ENCODE measurements at regions not wholly inside any gene's neighbourhood (a gene's known extent, or its start where the extent isn't known, plus 50 kb on each side); places are given as distances from the start of the nearest gene placed in this dataset.

DNA sequence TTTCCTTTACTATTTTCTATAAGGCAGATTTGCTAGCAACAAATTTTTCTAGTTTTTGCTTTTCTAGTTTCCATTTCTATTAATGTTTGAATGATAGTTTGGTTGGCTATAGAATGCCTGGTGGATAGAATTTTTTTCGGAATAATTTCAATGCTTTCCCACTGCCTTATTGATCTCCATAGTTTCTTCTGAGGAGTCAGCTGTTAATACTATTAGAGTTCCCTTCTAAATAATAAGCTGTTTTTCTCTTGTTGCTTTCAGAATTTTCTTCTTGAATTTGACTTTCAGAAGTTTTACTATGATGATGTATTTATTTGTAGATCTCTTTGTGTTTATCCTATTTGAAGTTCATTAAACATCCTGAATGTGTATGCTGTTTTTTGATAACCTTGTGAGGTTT, 91.8 kb downstream of the VSIG4 start:
- Histone ChIP-seq H3K4me3 (ENCODE audit: insufficient read depth, low read depth, low read length) (no peak overlapping the region), H3K9me3 (ENCODE audit: insufficient read depth, low read depth, low read length) (no peaks in the 10 kb centered on the region), H4K20me1 (ENCODE audit: insufficient read depth, low read length) (no peaks in the 10 kb centered on the region), H3K4me2 (ENCODE audit: low read length) (no peak overlapping the region), H3K27me3 (ENCODE audit: insufficient read depth, low read length) (no peaks in the 10 kb centered on the region), H3K4me1 (ENCODE audit: insufficient read depth, low read length) (no peaks in the 10 kb centered on the region), H2AFZ (ENCODE audit: low read depth, low read length) (no peak overlapping the region), H3K36me3 (ENCODE audit: insufficient read depth, low read length) (no peaks in the 10 kb centered on the region), H3K27ac (ENCODE audit: low read depth, low read length) (no peak overlapping the region), H3K79me2 (ENCODE audit: insufficient read depth, low read length) (no peaks in the 10 kb centered on the region), H3K9ac (ENCODE audit: low read length) (no peak overlapping the region)
- no peaks in the 10 kb centered on the region for H3K4me1 Mint-ChIP-seq (ENCODE audit: low read depth, unreplicated experiment)
- no peaks in the 10 kb centered on the region for H3K27me3 Mint-ChIP-seq (ENCODE audit: low read depth, unreplicated experiment)
- H3K4me3 Mint-ChIP-seq (ENCODE audit: unreplicated experiment): no peak overlapping the region
- no peaks in the 10 kb centered on the region for H3K9me3 Mint-ChIP-seq (ENCODE audit: unreplicated experiment)
- DNase-seq (ENCODE audit: low read depth): no peak
- no peaks in the 10 kb centered on the region for H3K36me3 Mint-ChIP-seq (ENCODE audit: low read depth, unreplicated experiment)
- H3K27ac Mint-ChIP-seq (ENCODE audit: unreplicated experiment): no peak overlapping the region
- no peak for FAIRE-seq
- TF ChIP-seq EZH2 (IDR thresholded peaks at IDR 0.05; ENCODE audit: insufficient read depth, low read length) (no peak), CTCF (IDR thresholded peaks at IDR 0.05; ENCODE audit: insufficient read depth, low read depth, low read length) (no peak)

- no peaks in the 10 kb centered on the region for H4K20me1 ChIP-seq (ENCODE audit: insufficient read depth, low read length)
- H3K9me3 Mint-ChIP-seq (ENCODE audit: unreplicated experiment): peaks cover under 1% of the 10 kb centered on the region
- H3K4me1 Mint-ChIP-seq (ENCODE audit: low read depth, unreplicated experiment): no peaks in the 10 kb centered on the region
- FAIRE-seq: peak; percentile 92
- no peaks in the 10 kb centered on the region for H3K27me3 ChIP-seq (ENCODE audit: insufficient read depth, low read length)
- H3K4me1 ChIP-seq (ENCODE audit: insufficient read depth, low read length): no peaks in the 10 kb centered on the region
- H3K9ac ChIP-seq (ENCODE audit: low read length): no peak overlapping the region
- H3K79me2 ChIP-seq (ENCODE audit: insufficient read depth, low read length): no peaks in the 10 kb centered on the region
- H3K27ac ChIP-seq (ENCODE audit: low read depth, low read length): no peak overlapping the region
- H3K27me3 Mint-ChIP-seq (ENCODE audit: low read depth, unreplicated experiment): no peaks in the 10 kb centered on the region
- no peaks in the 10 kb centered on the region for H3K9me3 ChIP-seq (ENCODE audit: insufficient read depth, low read depth, low read length)
- H3K36me3 Mint-ChIP-seq (ENCODE audit: low read depth, unreplicated experiment): no peaks in the 10 kb centered on the region
- TF ChIP-seq CTCF (IDR thresholded peaks at IDR 0.05; ENCODE audit: insufficient read depth, low read depth, low read length) (no peak), EZH2 (IDR thresholded peaks at IDR 0.05; ENCODE audit: insufficient read depth, low read length) (no peak)
- H3K4me3 ChIP-seq (ENCODE audit: insufficient read depth, low read depth, low read length): no peak overlapping the region
- no peak overlapping the region for H3K4me3 Mint-ChIP-seq (ENCODE audit: unreplicated experiment)
- DNase-seq (ENCODE audit: low read depth): no peak
- no peak overlapping the region for H3K27ac Mint-ChIP-seq (ENCODE audit: unreplicated experiment)
- no peaks in the 10 kb centered on the region for H3K36me3 ChIP-seq (ENCODE audit: insufficient read depth, low read length)
- H3K4me2 ChIP-seq (ENCODE audit: low read length): no peak overlapping the region
- H2AFZ ChIP-seq (ENCODE audit: low read depth, low read length): no peak overlapping the region
These were observed 98.1 kb downstream of the VSIG4 start for GRCh38 chrX:65941775-65942174.

DNA sequence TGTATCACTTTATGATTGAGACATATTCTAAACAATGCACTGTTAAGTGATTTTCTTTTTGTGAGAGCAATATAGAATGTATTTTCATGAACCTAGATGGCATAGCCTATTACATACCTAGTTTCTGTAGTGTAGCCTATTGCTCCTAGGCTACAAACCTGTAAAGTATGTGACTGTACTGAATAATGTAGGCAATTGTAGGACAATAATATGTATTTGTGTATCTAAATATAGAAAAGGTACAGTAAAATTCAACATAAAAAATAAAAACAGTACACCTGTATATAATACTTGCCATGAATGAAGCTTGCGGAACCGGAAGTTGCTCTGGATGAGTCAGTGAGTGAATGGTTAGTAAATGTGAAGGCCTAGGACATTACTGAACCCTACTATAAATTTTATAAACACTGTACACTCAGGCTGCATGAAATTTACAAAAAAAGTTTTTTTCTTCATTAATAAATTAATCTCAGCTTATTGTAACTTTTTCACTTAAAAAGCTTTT, 106.7 kb downstream of the VSIG4 start:
- H3K4me1 ChIP-seq (ENCODE audit: insufficient read depth, low read length): no peaks in the 10 kb centered on the region
- no peaks in the 10 kb centered on the region for H3K9me3 ChIP-seq (ENCODE audit: insufficient read depth, low read depth, low read length)
- Mint-ChIP-seq H3K27me3 (ENCODE audit: low read depth, unreplicated experiment) (no peaks in the 10 kb centered on the region), H3K27ac (ENCODE audit: unreplicated experiment) (no peak overlapping the region), H3K36me3 (ENCODE audit: low read depth, unreplicated experiment) (no peaks in the 10 kb centered on the region), H3K4me1 (ENCODE audit: low read depth, unreplicated experiment) (no peaks in the 10 kb centered on the region), H3K4me3 (ENCODE audit: unreplicated experiment) (no peak overlapping the region), H3K9me3 (ENCODE audit: unreplicated experiment) (peaks cover 2% of the 10 kb centered on the region)
- no peak overlapping the region for H3K9ac ChIP-seq (ENCODE audit: low read length)
- no peak for DNase-seq (ENCODE audit: low read depth)
- no peaks in the 10 kb centered on the region for H3K36me3 ChIP-seq (ENCODE audit: insufficient read depth, low read length)
- FAIRE-seq: peak; percentile 60
- no peak overlapping the region for H3K4me3 ChIP-seq (ENCODE audit: insufficient read depth, low read depth, low read length)
- H3K79me2 ChIP-seq (ENCODE audit: insufficient read depth, low read length): no peaks in the 10 kb centered on the region
- no peak overlapping the region for H3K27ac ChIP-seq (ENCODE audit: low read depth, low read length)
- H3K4me2 ChIP-seq (ENCODE audit: low read length): no peak overlapping the region
- H3K27me3 ChIP-seq (ENCODE audit: insufficient read depth, low read length): no peaks in the 10 kb centered on the region
- no peak overlapping the region for H2AFZ ChIP-seq (ENCODE audit: low read depth, low read length)
- H4K20me1 ChIP-seq (ENCODE audit: insufficient read depth, low read length): no peaks in the 10 kb centered on the region
- TF ChIP-seq CTCF (IDR thresholded peaks at IDR 0.05; ENCODE audit: insufficient read depth, low read depth, low read length) (no peak), EZH2 (IDR thresholded peaks at IDR 0.05; ENCODE audit: insufficient read depth, low read length) (no peak)
